Gastroesophageal sphincter (tissue), 4 donors: ENCODE measurements at regions not wholly inside any gene's neighbourhood (a gene's known extent, or its start where the extent isn't known, plus 50 kb on each side); places are given as distances from the start of the nearest gene placed in this dataset.

Experiments used
- ATAC-seq: fragments of 150-250 bp; one replicate; pipeline ENCODE4 v1.9.1; 2016; ENCODE audit warnings: mild to moderate bottlenecking, moderate library complexity
- H3K27ac ChIP-seq, 4 donors: fragments of 200-600 bp; sonication (generic) in 3 of 4; 1 replicate in 3 of 4; 2 replicates in 1 of 4; pipeline ENCODE4 v1.5.1; 2016 to 2019
- H3K27me3 ChIP-seq: fragments of 200-600 bp; sonication (generic); one replicate; pipeline ENCODE4 v1.5.1; 2019
- H3K36me3 ChIP-seq, 2 donors: fragments of 200-600 bp; sonication (generic); one replicate each; pipeline ENCODE4 v1.5.1; 2019; ENCODE audit warnings: control low read depth in 1 of 2
- H3K4me1 ChIP-seq, 3 donors: fragments of 200-600 bp; sonication (generic); 1 replicate in 2 of 3; 2 replicates in 1 of 3; pipeline ENCODE4 v1.5.1; 2016 to 2019; ENCODE audit warnings: control low read depth in 2 of 3
- H3K4me3 ChIP-seq, 2 donors: fragments of 200-600 bp; sonication (generic); one replicate each; pipeline ENCODE4 v1.5.1; 2019; ENCODE audit warnings: mild to moderate bottlenecking in 1 of 2, moderate library complexity in 1 of 2
- H3K9me3 ChIP-seq, 3 donors: fragments of 200-600 bp; sonication (generic); one replicate each; pipeline ENCODE4 v1.5.1; 2017 to 2019; ENCODE audit warnings: control low read depth in 2 of 3
- EP300 ChIP-seq: sonication (generic); formaldehyde crosslinking; IDR thresholded peaks from one replicate; pipeline ENCODE4 v1.6.1; 2017; ENCODE audit warnings: antibody characterized with exemption, mild to moderate bottlenecking
- POLR2A ChIP-seq, 2 donors: fragments of 450-650 bp; IDR thresholded peaks; one replicate each; pipeline ENCODE4 v1.6.1; 2017; ENCODE audit warnings: antibody characterized with exemption in 2 of 2, mild to moderate bottlenecking in 2 of 2, moderate library complexity in 1 of 2
- POLR2AphosphoS5 ChIP-seq: sonication (generic); formaldehyde crosslinking; IDR thresholded peaks from one replicate; pipeline ENCODE4 v1.6.1; 2017; ENCODE audit warnings: antibody characterized with exemption
- WGBS, 2 donors: methylation state at CpG; one replicate each; pipeline ENCODE4 v1.1.5; 2018; ENCODE audit warnings: low coverage in 1 of 2; 5-methylcytosine and 5-hydroxymethylcytosine counted together
- TF ChIP-seq, protein P1 (sequence below), 4 experiments: fragments of 200-600 bp in 2 of 4; fragments of 450-650 bp in 2 of 4; sonication (generic) in 1 of 4; IDR thresholded peaks; one replicate each; pipeline ENCODE4 v1.5.1; 2017 to 2019; ENCODE audit warnings: antibody characterized with exemption in 4 of 4, mild to moderate bottlenecking in 2 of 4, moderate library complexity in 2 of 4

DNA sequence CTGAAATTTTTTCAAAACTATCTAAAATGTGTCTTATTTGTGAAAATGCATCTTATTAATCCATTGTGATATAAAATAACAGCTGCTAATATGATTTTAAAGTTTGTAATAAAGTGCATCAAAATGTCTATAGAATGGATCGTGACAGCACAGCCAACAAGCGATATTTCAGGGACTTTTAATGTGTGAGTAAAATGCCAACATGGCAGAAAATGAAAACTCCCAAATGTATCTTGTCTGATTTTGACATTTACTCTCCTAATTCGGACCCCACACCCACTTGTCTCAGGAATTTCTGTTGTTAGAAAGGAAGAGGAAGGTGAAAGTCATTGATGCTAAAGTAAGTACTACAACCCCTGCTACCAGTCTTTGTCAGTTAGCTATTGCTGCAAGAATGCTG, 273.9 kb downstream of the SATB1 start:
- Histone ChIP-seq H3K4me3 (no peak overlapping the region), H3K4me1 (no peaks in the 10 kb centered on the region), H3K36me3 (no peaks in the 10 kb centered on the region), H3K9me3 (no peaks in the 10 kb centered on the region), H3K27me3 (no peaks in the 10 kb centered on the region), H3K27ac (no peak overlapping the region)
- ATAC-seq: no peak
- no peak for TF ChIP-seq POLR2AphosphoS5
- TF ChIP-seq, protein P1, sequence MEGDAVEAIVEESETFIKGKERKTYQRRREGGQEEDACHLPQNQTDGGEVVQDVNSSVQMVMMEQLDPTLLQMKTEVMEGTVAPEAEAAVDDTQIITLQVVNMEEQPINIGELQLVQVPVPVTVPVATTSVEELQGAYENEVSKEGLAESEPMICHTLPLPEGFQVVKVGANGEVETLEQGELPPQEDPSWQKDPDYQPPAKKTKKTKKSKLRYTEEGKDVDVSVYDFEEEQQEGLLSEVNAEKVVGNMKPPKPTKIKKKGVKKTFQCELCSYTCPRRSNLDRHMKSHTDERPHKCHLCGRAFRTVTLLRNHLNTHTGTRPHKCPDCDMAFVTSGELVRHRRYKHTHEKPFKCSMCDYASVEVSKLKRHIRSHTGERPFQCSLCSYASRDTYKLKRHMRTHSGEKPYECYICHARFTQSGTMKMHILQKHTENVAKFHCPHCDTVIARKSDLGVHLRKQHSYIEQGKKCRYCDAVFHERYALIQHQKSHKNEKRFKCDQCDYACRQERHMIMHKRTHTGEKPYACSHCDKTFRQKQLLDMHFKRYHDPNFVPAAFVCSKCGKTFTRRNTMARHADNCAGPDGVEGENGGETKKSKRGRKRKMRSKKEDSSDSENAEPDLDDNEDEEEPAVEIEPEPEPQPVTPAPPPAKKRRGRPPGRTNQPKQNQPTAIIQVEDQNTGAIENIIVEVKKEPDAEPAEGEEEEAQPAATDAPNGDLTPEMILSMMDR (IDR thresholded peaks at IDR 0.05): no peak
- no peak for TF ChIP-seq POLR2A (IDR thresholded peaks at IDR 0.05)
- no peak for TF ChIP-seq EP300
- 85 to 86% methylated on average over 3 of the region's 3 CpGs for WGBS, 2 donors

DNA sequence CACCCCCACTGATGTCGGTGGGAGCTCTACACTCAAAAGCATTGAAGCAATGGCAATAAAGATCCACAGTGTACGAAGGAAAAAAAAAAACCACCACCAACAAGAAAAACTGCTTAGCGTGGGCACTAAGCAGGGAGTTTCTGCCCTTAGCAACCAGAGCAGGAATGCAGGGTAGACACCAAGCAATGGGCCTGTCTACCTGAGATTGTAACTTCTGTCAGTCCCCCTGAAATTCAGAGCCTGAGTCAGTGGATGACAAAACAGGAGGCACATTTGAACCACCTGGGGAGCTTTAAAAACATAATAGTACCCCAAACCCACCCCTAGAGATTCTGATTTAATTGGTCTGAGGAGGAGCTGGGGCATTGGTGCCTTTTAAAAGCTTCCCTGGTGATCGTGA, 275.2 kb downstream of the SATB1 start:
- no peak for ATAC-seq
- Histone ChIP-seq H3K27ac (no peak overlapping the region), H3K9me3 (no peaks in the 10 kb centered on the region), H3K27me3 (no peaks in the 10 kb centered on the region), H3K36me3 (no peaks in the 10 kb centered on the region), H3K4me1 (no peaks in the 10 kb centered on the region), H3K4me3 (no peak overlapping the region)
- 89 to 91% methylated on average over 3 to 4 of the region's 4 CpGs for WGBS, 2 donors
- TF ChIP-seq, protein P1 (IDR thresholded peaks at IDR 0.05): no peak
- TF ChIP-seq POLR2A (IDR thresholded peaks at IDR 0.05) (no peak), POLR2AphosphoS5 (no peak), EP300 (no peak)

DNA sequence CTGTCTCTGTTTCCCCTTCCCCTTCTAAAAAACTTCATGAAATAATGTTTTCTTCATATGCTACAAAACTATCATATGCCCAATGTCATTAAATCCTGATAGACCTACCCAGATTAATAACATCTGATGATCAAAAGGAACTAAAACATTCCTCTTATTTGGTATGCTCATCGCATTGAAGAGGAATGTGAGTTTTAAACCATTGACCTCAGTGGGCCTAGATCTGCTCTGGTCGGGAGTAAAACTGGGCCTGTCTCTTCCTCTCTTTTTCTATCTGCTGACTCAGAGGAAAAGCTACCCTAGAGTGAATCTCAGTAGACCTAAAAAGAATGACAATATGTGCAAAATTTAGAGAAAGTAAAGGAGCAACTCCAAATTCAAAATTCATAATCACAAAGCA, 275.8 kb downstream of the SATB1 start:
- Histone ChIP-seq H3K4me3 (no peak overlapping the region), H3K9me3 (no peaks in the 10 kb centered on the region), H3K27ac (no peak overlapping the region), H3K36me3 (no peaks in the 10 kb centered on the region), H3K4me1 (no peaks in the 10 kb centered on the region), H3K27me3 (no peaks in the 10 kb centered on the region)
- no peak for TF ChIP-seq EP300
- TF ChIP-seq POLR2AphosphoS5: no peak
- no peak for TF ChIP-seq POLR2A (IDR thresholded peaks at IDR 0.05)
- TF ChIP-seq, protein P1 (IDR thresholded peaks at IDR 0.05): no peak
- WGBS, 2 donors: 86 to 91% methylated on average over 1 to 2 of the region's 2 CpGs
- ATAC-seq: no peak

DNA sequence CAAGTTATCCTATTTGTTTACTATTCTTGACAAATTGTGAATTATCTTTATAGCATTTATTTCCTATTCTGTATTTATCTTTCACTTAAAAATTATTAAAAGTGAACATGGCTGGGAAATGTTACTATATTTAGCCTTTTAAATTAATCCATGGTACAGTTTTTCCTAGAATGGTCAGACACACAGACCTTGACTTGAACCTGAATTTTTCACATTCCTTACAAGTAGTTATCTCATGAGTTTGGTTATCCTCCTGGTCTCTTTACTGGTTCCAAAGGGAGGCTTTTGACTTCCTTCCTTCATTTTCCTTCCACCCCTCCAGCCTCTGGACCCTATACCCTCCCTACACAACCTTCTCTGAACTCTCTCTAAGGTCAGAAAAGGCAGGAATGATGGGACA, 280.6 kb downstream of the SATB1 start:
- no peak overlapping the region for H3K27ac ChIP-seq
- TF ChIP-seq POLR2AphosphoS5 (no peak), POLR2A (IDR thresholded peaks at IDR 0.05) (no peak), EP300 (no peak)
- TF ChIP-seq, protein P1 (IDR thresholded peaks at IDR 0.05): no peak
- no peaks in the 10 kb centered on the region for H3K9me3 ChIP-seq
- H3K4me1 ChIP-seq: no peaks in the 10 kb centered on the region
- H3K4me3 ChIP-seq: no peak overlapping the region
- H3K27me3 ChIP-seq: no peaks in the 10 kb centered on the region
- H3K36me3 ChIP-seq: no peaks in the 10 kb centered on the region
- no peak for ATAC-seq

DNA sequence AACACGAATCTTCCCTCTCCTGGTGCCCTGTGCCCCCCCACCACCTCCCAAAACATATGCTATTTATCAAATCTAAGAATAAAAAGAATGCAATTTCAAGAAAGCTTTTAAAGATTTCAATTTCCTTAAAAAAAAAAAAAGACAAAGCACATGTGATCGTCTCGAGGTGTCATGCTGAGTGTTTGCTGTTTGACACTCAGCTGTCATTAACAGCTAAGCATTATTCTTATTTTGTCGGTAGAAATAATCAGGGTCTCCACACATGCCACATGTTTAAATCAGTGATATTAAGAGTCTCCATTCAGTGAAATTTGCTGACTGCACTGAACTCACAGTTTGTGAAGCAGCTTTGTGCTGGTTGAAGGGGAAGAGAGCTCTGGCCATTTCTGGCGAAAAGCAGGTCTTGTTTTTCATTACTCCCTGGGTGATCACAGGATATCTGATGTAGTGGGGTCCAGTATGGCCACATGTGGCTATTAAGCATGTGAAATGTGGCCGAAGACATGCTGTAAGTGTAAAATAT, 281.8 kb downstream of the SATB1 start:
- no peaks in the 10 kb centered on the region for H3K4me1 ChIP-seq
- H3K27me3 ChIP-seq: no peaks in the 10 kb centered on the region
- no peaks in the 10 kb centered on the region for H3K9me3 ChIP-seq
- H3K4me3 ChIP-seq: no peak overlapping the region
- H3K27ac ChIP-seq: no peak overlapping the region
- no peak for ATAC-seq
- no peak for TF ChIP-seq EP300
- no peak for TF ChIP-seq POLR2A (IDR thresholded peaks at IDR 0.05)
- TF ChIP-seq, protein P1 (IDR thresholded peaks at IDR 0.05): no peak
- TF ChIP-seq POLR2AphosphoS5: no peak
- no peaks in the 10 kb centered on the region for H3K36me3 ChIP-seq
- WGBS, 2 donors: 53 to 66% methylated on average over 4 to 6 of the region's 6 CpGs
